ENCODE measurements at regions not wholly inside any gene's neighbourhood (a gene's known extent, or its start where the extent isn't known, plus 50 kb on each side); places are given as distances from the start of the nearest gene placed in this dataset.

- no peak for TF ChIP-seq CTCF (IDR thresholded peaks at IDR 0.05)
- TF ChIP-seq ZFX (IDR thresholded peaks at IDR 0.05; ENCODE audit: borderline replicate concordance), result no peak
Observed at GRCh38 chr12:23354800-23355199, 594.7 kb downstream of the SOX5 start.

Data from 22Rv1 (cell line).